Spleen (tissue), 7 donors: ENCODE measurements at regions not wholly inside any gene's neighbourhood (a gene's known extent, or its start where the extent isn't known, plus 50 kb on each side); places are given as distances from the start of the nearest gene placed in this dataset.

Experiments
- CTCF ChIP-seq, 11 experiments: fragments of 200-600 bp in 7 of 11; fragments of 450-650 bp in 4 of 11; sonication (generic) in 4 of 11; IDR thresholded peaks in 8 of 11; conservative IDR thresholded peaks in 3 of 11; 1 replicate in 7 of 11; 2 replicates in 4 of 11; pipeline versions ENCODE4 v1.4.0 to v1.8.0; 2016 to 2021; ENCODE audit warnings: antibody characterized with exemption in 11 of 11, inconsistent platforms in 4 of 11, mild to moderate bottlenecking in 1 of 11
- POLR2A ChIP-seq, 3 donors: fragments of 450-650 bp; IDR thresholded peaks; one replicate each; pipeline ENCODE4 v1.5.1; 2017; ENCODE audit warnings: antibody characterized with exemption in 3 of 3, mild to moderate bottlenecking in 1 of 3
- POLR2AphosphoS5 ChIP-seq, 3 donors: sonication (generic); formaldehyde crosslinking; IDR thresholded peaks; one replicate each; pipeline ENCODE4 v1.5.1; 2017; ENCODE audit warnings: antibody characterized with exemption in 3 of 3
- donor health status: DM: no; HTN: no; CAD: no; lungs with moderate emphysema.
- donor health status: DM: no; HTN: no; CAD: no.
- donor health status: DM: no; HTN: no; CAD: no.

GRCh38 chr2:217160103-217160743, 300.4 kb upstream of the TNP1 start:
- no peak for TF ChIP-seq CTCF (IDR thresholded peaks at IDR 0.05 in 8 of 11, conservative IDR thresholded peaks at IDR 0.05 in 3 of 11)
- TF ChIP-seq POLR2AphosphoS5 (IDR thresholded peaks at IDR 0.05) = no peak
- TF ChIP-seq POLR2A (IDR thresholded peaks at IDR 0.05) = no peak
